SK-N-MC (cell line): ENCODE measurements at regions not wholly inside any gene's neighbourhood (a gene's known extent, or its start where the extent isn't known, plus 50 kb on each side); places are given as distances from the start of the nearest gene placed in this dataset.

Experiments used
- DNase-seq: peaks from one replicate; pipeline ENCODE4 v3.0.0-alpha.2; 2011; ENCODE audit warnings: low read depth, low spot score
- H3K27ac ChIP-seq: fragments of 200-600 bp; sonication (generic); 2 replicates; pipeline ENCODE4 v1.5.1; 2016; ENCODE audit warnings: mixed run types
- H3K36me3 ChIP-seq: fragments of 200-600 bp; sonication (generic); 2 replicates; pipeline ENCODE4 v1.6.1; 2017; ENCODE audit warnings: antibody characterized with exemption, low read length, mixed read lengths; ENCODE audit not compliant: insufficient read depth
- H3K4me3 ChIP-seq: fragments of 200-600 bp; sonication (generic); 2 replicates; pipeline ENCODE4 v1.5.1; 2016
- H3K9ac ChIP-seq: fragments of 200-600 bp; sonication (generic); 2 replicates; pipeline ENCODE4 v1.8.0; 2017; ENCODE audit warnings: mixed run types, mixed read lengths; ENCODE audit not compliant: insufficient read length
- H3K9me3 ChIP-seq: fragments of 200-600 bp; sonication (generic); 2 replicates; pipeline ENCODE4 v1.6.1; 2017; ENCODE audit warnings: low read depth, mild to moderate bottlenecking, antibody characterized with exemption, low read length, moderate library complexity, mixed read lengths
- EZH2 ChIP-seq: fragments of 200-600 bp; sonication (generic); IDR thresholded peaks from one replicate; pipeline ENCODE4 v1.6.1; 2017; ENCODE audit warnings: antibody characterized with exemption
- FOXP2 ChIP-seq: optimal IDR thresholded peaks from 2 replicates; pipeline ENCODE3; 2011; ENCODE audit warnings: mild to moderate bottlenecking, moderate library complexity; ENCODE audit not compliant: insufficient read depth; ENCODE audit errors: extremely low read length, control extremely low read depth
- POLR2AphosphoS5 ChIP-seq: IDR thresholded peaks from 2 replicates; pipeline ENCODE4 v1.6.1; 2012; ENCODE audit warnings: mild to moderate bottlenecking, low read depth, low read length, borderline replicate concordance

DNA sequence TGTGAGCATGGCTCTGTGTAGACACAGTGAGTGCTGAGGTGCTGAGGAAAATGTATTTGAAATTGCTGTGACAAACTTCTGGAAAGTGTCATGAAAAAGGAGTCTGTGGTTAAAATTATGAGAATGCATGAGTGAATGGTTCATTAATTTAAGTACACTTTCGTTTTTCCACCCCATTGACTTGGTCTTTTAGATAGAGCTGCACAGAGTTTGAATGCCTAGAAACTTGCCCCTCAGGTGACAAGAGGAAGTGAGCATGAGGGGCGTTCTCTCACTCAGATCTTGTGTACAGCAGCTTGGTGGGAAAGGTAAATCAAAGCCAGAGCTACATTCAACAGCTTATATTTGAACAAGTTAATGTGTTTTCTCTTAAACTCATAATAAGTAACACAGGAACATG, 296.8 kb downstream of the WDR72 start:
- Histone ChIP-seq H3K36me3 (no peaks in the 10 kb centered on the region), H3K4me3 (no peak overlapping the region)

DNA sequence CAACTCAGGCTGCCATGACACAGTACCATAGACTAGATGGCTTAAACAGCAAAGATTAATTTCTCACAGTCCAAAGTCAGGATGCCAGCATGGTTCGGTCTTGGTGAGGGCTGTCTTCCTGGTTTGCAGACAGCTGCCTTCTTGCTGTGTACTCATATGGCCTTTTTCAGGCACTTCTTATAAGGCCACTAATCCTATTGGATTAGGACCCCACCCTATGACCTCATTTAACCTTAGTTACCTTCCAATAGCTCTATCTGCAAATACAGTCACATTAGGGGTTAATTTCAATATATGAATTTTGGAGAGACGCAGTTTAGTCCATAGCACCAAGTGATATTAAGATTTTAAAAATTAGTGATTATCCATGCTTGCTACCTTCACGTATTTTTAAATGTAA, 297.8 kb downstream of the WDR72 start:
- no peak for DNase-seq
- H3K9ac ChIP-seq, result no peak overlapping the region
- no peak for TF ChIP-seq POLR2AphosphoS5
- TF ChIP-seq FOXP2, result no peak
- no peak for TF ChIP-seq EZH2
- no peaks in the 10 kb centered on the region for H3K9me3 ChIP-seq
- no peak overlapping the region for H3K27ac ChIP-seq
- no peak overlapping the region for H3K4me3 ChIP-seq
- H3K36me3 ChIP-seq, result no peaks in the 10 kb centered on the region

More for the DNA sequence above, 296.8 kb downstream of the WDR72 start:
- no peak for DNase-seq
- H3K9me3 ChIP-seq, result no peaks in the 10 kb centered on the region
- no peak overlapping the region for H3K9ac ChIP-seq
- no peak overlapping the region for H3K27ac ChIP-seq
- TF ChIP-seq EZH2 (no peak), FOXP2 (no peak), POLR2AphosphoS5 (no peak)

DNA sequence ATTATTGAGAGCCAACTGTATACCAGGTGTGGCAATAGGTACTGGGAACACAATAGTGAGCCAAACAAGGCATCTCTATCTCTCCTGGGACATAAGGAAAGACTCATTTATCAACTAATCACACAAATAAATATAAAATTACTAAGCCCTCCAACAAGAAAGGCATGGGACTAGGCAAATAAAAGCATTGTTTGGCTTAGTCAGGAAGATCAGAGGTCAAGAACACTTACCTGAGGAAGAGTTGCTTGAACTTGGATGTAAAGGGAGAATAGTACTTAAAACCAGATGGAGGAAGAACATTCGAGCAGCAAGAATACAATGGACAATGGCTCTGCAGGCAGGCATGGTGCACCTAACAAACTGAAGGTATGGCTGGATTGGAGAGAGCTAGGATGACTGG, 300.7 kb downstream of the WDR72 start:
- no peak for TF ChIP-seq POLR2AphosphoS5
- TF ChIP-seq FOXP2, result no peak
- no peak for TF ChIP-seq EZH2
- Histone ChIP-seq H3K27ac (no peak overlapping the region), H3K36me3 (no peaks in the 10 kb centered on the region), H3K4me3 (no peak overlapping the region), H3K9me3 (no peaks in the 10 kb centered on the region), H3K9ac (no peak overlapping the region)
- DNase-seq, result no peak

DNA sequence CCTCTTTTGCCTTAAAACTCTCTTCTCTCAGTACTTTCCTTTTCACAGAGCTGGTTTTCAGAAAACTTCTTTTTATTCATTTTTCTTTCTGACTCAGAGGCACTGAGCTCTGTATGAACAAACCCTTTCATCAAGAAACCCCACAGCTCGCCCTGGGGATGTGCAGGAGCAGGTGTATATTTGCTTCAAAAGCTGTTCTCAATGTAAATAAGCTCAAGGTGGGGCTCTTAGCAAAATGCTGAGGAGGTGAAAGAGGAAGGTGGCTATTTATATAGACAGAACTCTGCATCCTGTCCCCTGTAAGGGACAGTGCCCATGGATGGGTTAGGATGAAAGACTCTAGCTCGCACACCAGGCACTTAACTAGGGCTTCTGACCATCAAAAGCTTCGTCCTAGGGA, 302.0 kb downstream of the WDR72 start:
- TF ChIP-seq EZH2 (no peak), FOXP2 (no peak), POLR2AphosphoS5 (no peak)
- Histone ChIP-seq H3K9me3 (no peaks in the 10 kb centered on the region), H3K4me3 (no peak overlapping the region), H3K36me3 (no peaks in the 10 kb centered on the region), H3K9ac (no peak overlapping the region), H3K27ac (no peak overlapping the region)
- no peak for DNase-seq

DNA sequence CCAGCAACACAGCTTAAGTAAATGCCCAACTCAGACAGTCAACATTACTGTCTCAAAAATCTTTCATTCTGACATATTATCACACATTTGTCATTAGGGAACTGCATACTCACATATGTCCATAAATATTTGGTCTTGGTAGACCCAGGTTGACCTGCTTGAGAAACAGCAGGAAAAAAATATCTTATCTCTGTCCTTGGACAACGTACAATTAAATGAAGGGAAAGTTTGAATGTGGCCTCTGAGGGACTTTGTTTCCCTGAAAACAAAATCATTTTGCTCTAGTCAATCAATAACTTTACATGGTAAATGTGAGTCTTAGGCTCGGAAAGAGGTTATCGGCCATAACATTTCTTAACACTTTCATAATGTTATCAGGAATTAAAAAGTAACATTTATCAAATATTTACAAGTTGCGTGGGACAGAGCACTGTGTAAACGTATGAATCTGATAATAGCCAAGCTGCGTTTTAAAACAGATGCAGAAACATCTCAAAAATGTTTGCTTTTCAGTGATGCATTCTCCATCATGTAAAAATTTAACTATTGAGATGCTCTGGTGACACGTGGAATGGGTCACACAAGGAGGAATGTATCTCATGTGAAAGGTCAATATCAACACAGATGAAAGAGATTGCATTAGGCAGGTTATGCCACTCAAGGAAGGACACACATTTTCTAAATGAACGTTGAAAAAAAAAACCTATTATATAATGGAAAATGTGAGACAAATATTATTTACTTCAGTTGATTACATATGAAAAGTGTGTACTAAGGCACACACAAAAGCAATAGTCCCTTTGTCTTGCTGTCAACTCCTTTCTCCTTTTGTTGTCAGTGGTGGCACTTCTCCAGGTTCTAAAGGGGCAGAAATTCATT, 304.4 kb downstream of the WDR72 start:
- no peak overlapping the region for H3K27ac ChIP-seq
- H3K9me3 ChIP-seq, result no peaks in the 10 kb centered on the region
- no peaks in the 10 kb centered on the region for H3K36me3 ChIP-seq
- TF ChIP-seq EZH2 (no peak), FOXP2 (no peak), POLR2AphosphoS5 (no peak)
- H3K4me3 ChIP-seq, result no peak overlapping the region
- H3K9ac ChIP-seq, result no peak overlapping the region
- DNase-seq, result no peak

DNA sequence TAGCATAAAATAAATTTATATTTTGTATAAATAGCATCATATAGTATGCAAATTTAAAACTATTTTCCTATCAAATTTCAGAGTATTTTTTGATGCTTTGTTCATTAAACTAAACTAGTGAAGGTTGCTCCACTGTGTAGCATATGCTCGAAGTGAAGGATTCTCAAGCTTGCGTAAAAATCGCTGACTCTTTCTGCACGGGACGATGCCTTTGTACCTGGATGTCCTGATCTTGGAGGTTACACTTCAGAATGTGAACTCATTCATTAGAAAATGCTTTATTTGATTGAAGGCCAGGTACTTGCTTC, 305.0 kb downstream of the WDR72 start:
- H3K9ac ChIP-seq, result no peak overlapping the region

DNA sequence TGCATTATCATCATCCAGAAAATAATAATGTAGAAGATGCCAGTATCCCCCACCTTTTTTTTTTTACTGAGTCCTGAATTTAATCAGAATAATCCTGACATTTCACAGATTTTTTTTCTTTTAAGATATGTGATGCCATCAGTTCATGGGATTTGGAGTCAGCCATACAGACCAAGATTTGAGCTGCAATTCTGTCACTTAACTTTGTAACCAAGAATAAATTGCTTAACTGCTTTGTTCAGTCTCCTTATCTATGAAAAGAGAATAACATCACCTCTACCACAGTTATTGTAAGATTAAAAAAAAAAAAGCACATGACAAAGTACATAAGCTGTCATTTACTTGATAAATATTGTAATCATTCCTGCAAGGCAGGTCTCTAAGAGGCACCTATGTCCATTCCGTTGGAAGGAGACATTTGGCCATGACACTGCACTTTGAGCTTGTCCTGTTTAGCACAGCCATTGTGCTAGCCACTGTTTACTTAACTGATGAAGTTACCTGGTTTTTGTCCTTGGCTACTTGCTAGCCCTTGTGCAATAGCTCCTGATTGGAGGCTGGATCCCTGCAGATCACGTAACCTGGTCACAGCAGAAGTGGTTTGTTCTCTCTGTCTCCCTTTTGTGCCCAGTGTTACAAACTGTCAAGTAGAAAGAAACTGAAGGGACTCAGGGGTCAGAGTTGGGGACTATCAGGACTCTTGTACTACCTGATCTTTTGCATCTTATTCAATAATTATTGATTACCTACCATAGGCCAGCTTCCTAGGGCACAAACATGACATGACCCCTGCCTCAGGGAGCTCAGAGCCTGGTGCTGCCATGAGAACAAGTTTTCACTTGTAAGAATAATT, 306.0 kb downstream of the WDR72 start:
- H3K27ac ChIP-seq, result no peak overlapping the region
- DNase-seq, result no peak
- no peaks in the 10 kb centered on the region for H3K36me3 ChIP-seq
- no peaks in the 10 kb centered on the region for H3K9me3 ChIP-seq
- no peak overlapping the region for H3K4me3 ChIP-seq
- no peak for TF ChIP-seq POLR2AphosphoS5
- TF ChIP-seq FOXP2, result no peak
- TF ChIP-seq EZH2, result no peak
- no peak overlapping the region for H3K9ac ChIP-seq

More for the DNA sequence above, 305.0 kb downstream of the WDR72 start:
- Histone ChIP-seq H3K36me3 (no peaks in the 10 kb centered on the region), H3K4me3 (no peak overlapping the region), H3K27ac (no peak overlapping the region), H3K9me3 (no peaks in the 10 kb centered on the region)
- DNase-seq, result no peak
- TF ChIP-seq FOXP2 (no peak), EZH2 (no peak), POLR2AphosphoS5 (no peak)

DNA sequence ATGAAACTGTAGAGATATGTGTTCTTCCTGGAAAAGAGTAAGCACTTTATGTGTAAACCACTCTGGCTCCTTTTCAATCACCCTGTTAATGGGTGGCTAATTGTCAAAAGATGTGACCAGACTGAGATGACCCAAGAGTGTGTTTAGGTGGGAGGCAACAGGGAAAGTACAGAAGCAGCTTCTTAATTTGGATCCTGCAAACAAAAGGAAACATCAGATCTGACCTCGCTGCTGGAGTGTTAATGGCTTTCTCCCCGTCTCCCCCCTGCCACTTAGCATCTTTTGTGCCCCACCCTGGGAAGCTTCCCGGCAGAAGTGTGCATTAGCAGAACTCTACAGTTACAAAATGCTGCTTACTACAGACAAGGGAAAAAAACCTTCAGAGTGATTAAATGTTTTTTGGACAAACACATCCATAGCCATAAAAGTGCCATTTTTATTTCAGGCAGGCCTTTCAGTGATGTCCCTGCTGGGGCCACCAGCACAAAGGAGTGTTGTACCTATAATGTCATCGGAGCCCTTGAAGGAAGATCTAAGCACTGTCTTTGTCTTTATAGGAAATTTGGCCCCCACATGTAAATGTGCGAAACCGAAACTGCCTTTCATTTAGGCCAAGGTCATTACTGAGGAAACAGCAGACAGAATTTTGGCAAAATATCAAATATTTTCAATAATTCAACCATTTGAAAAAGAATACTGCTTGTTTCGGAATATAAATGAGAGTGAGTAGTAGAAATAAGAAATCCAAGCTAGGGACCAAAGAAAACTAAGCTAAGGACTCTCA, 311.0 kb downstream of the WDR72 start:
- Histone ChIP-seq H3K27ac (no peak overlapping the region), H3K4me3 (no peak overlapping the region), H3K36me3 (no peaks in the 10 kb centered on the region), H3K9me3 (no peaks in the 10 kb centered on the region), H3K9ac (no peak overlapping the region)
- TF ChIP-seq EZH2, result no peak
- TF ChIP-seq POLR2AphosphoS5, result no peak
- no peak for TF ChIP-seq FOXP2
- no peak for DNase-seq
